ENCODE measurements at regions not wholly inside any gene's neighbourhood (a gene's known extent, or its start where the extent isn't known, plus 50 kb on each side); places are given as distances from the start of the nearest gene placed in this dataset.

DNA sequence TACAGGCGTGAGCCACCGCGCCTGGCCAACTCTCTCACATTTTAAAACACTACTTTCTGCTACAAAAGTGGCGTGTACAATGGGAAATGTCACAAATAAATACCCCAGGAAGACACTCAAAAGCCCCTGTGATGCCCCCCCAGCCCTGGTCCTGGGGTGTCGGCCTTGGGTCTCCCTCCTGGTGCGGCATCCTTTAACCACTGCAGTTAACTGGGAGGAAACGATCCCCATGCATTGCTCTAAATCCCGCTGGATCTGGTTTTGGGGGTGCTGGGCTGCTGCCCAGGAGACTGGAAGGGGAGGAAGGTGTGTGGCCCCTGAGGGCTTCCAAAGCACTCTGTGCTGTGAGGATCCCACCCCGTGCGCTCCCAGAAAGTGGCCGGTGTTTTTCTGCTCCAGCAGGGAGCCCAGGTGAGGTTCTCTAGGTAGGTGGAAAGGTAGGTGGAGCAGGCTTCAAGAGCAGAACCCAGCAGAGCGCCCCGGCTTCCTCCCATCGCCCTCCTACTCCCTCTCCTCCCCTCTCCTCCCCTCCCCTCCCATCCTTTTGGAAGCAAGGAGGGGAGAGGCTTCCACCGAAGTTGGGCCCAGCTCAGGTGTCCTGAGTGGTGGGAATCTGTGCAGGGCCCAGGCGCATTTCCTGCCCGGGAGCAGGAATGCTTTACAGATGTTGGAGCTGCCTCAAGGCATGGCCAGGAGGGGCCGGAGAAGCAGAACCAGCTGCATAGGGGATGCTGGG is 363.3 kb downstream of the SEC14L1 start:
- no peak for TF ChIP-seq CTCF (IDR thresholded peaks at IDR 0.05; ENCODE audit: insufficient read depth, low read length, poor library complexity, severe bottlenecking)
- no peak for TF ChIP-seq EZH2phosphoT487 (conservative IDR thresholded peaks at IDR 0.05; ENCODE audit: low read length)
- H3K4me2 ChIP-seq (ENCODE audit: low read depth, low read length, poor library complexity, severe bottlenecking), result no peak overlapping the region
- no peak overlapping the region for H2AFZ ChIP-seq (ENCODE audit: low read depth, low read length, severe bottlenecking)
- H3K4me3 ChIP-seq (ENCODE audit: insufficient read depth, low read length, poor library complexity, severe bottlenecking), result no peak overlapping the region
- H3F3A ChIP-seq (ENCODE audit: insufficient read depth), result peaks cover 8% of the 10 kb centered on the region; the same call in 1 of the 2 replicates
- H3K27me3 ChIP-seq (ENCODE audit: low read length), result no peaks in the 10 kb centered on the region
- H3K9ac ChIP-seq (ENCODE audit: low read length), result no peak overlapping the region
- no peaks in the 10 kb centered on the region for H3K9me3 ChIP-seq (ENCODE audit: insufficient read depth, low read length)
- no peak overlapping the region for H3K27ac ChIP-seq (ENCODE audit: low read depth, low read length)
- no peaks in the 10 kb centered on the region for H4K20me1 ChIP-seq (ENCODE audit: low read depth, low read length)
- no peaks in the 10 kb centered on the region for H3K79me2 ChIP-seq (ENCODE audit: insufficient read depth, low read length)
- no peaks in the 10 kb centered on the region; the same call in 1 of the 2 replicates for H3K36me3 ChIP-seq (ENCODE audit: low read length)
- no peaks in the 10 kb centered on the region for H3K9me2 ChIP-seq (replicated peaks; ENCODE audit: insufficient read depth, low read length)

GRCh38 chr17:77504652-77505155 is 363.9 kb downstream of the SEC14L1 start:
- Histone ChIP-seq H4K20me1 (ENCODE audit: low read depth, low read length) (no peaks in the 10 kb centered on the region), H3K27me3 (ENCODE audit: low read length) (no peaks in the 10 kb centered on the region), H3K4me2 (ENCODE audit: low read depth, low read length, poor library complexity, severe bottlenecking) (no peak overlapping the region), H2AFZ (ENCODE audit: low read depth, low read length, severe bottlenecking) (no peak overlapping the region), H3K27ac (ENCODE audit: low read depth, low read length) (no peak overlapping the region), H3K79me2 (ENCODE audit: insufficient read depth, low read length) (no peaks in the 10 kb centered on the region), H3K9ac (ENCODE audit: low read length) (no peak overlapping the region), H3K9me3 (ENCODE audit: insufficient read depth, low read length) (no peaks in the 10 kb centered on the region), H3F3A (ENCODE audit: insufficient read depth) (peaks cover 8% of the 10 kb centered on the region; the same call in 1 of the 2 replicates), H3K4me3 (ENCODE audit: insufficient read depth, low read length, poor library complexity, severe bottlenecking) (no peak overlapping the region), H3K36me3 (ENCODE audit: low read length) (no peaks in the 10 kb centered on the region; the same call in 1 of the 2 replicates), H3K9me2 (replicated peaks; ENCODE audit: insufficient read depth, low read length) (no peaks in the 10 kb centered on the region)
- no peak for TF ChIP-seq CTCF (IDR thresholded peaks at IDR 0.05; ENCODE audit: insufficient read depth, low read length, poor library complexity, severe bottlenecking)
- no peak for TF ChIP-seq EZH2phosphoT487 (conservative IDR thresholded peaks at IDR 0.05; ENCODE audit: low read length)

- Histone ChIP-seq H3K9me3 (ENCODE audit: insufficient read depth, low read length) (no peaks in the 10 kb centered on the region), H4K20me1 (ENCODE audit: low read depth, low read length) (no peaks in the 10 kb centered on the region), H3K36me3 (ENCODE audit: low read length) (no peaks in the 10 kb centered on the region; the same call in 1 of the 2 replicates), H3K9ac (ENCODE audit: low read length) (no peak overlapping the region), H3F3A (ENCODE audit: insufficient read depth) (peaks cover 7% of the 10 kb centered on the region; the same call in 1 of the 2 replicates), H3K9me2 (replicated peaks; ENCODE audit: insufficient read depth, low read length) (no peaks in the 10 kb centered on the region), H3K4me2 (ENCODE audit: low read depth, low read length, poor library complexity, severe bottlenecking) (no peak overlapping the region), H3K79me2 (ENCODE audit: insufficient read depth, low read length) (no peaks in the 10 kb centered on the region), H3K27me3 (ENCODE audit: low read length) (no peaks in the 10 kb centered on the region), H3K27ac (ENCODE audit: low read depth, low read length) (no peak overlapping the region), H3K4me3 (ENCODE audit: insufficient read depth, low read length, poor library complexity, severe bottlenecking) (no peak overlapping the region), H2AFZ (ENCODE audit: low read depth, low read length, severe bottlenecking) (no peak overlapping the region)
- TF ChIP-seq CTCF (IDR thresholded peaks at IDR 0.05; ENCODE audit: insufficient read depth, low read length, poor library complexity, severe bottlenecking), result no peak
- no peak for TF ChIP-seq EZH2phosphoT487 (conservative IDR thresholded peaks at IDR 0.05; ENCODE audit: low read length)
These were observed 364.4 kb downstream of the SEC14L1 start for GRCh38 chr17:77505181-77505639.
